ENCODE measurements at regions not wholly inside any gene's neighbourhood (a gene's known extent, or its start where the extent isn't known, plus 50 kb on each side); places are given as distances from the start of the nearest gene placed in this dataset.

DNA sequence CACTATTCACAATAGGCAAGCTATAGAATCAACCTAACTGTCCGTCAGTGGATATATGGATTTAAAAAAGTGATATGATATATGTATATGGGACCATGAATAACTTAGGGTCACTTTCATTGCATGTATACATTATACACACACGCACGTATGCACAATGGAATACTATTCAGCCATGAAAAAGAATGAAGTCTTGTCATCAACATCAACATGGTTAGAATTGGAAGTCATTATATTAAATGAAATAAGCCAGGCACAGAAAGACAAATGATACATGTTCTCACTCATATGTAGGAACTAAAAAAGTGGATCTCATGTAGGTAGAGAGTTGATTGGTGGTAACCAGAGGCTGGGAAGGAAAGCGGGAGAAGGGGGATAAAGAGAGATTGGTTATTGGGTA is 234.3 kb downstream of the VRK1 start:
- no peaks in the 10 kb centered on the region for H3K36me3 ChIP-seq (ENCODE audit: control insufficient read depth in 1 of 2, insufficient read depth in 2 of 2, low read length in 2 of 2)
- no peak overlapping the region for H3K9ac ChIP-seq (ENCODE audit: low read length)
- H3K79me1 ChIP-seq (ENCODE audit: low read length), result no peaks in the 10 kb centered on the region
- H2BK120ac ChIP-seq (ENCODE audit: insufficient read depth, low read length, poor library complexity), result no peak overlapping the region
- H3K4me3 ChIP-seq (ENCODE audit: low read depth, low read length), result no peak overlapping the region
- 100% methylated on average over 1 of the region's 4 CpGs for WGBS (ENCODE audit: extremely low coverage, insufficient coverage, insufficient read length)
- H4K91ac ChIP-seq (ENCODE audit: low read depth, low read length), result no peak overlapping the region
- H3K4me1 ChIP-seq (ENCODE audit: control insufficient read depth in 1 of 2, insufficient read depth in 2 of 2, low read length in 2 of 2), result peaks cover 0 to 6% of the 10 kb centered on the region in 2 experiments
- H3K79me2 ChIP-seq (ENCODE audit: control insufficient read depth, insufficient read depth, low read length, poor library complexity), result no peaks in the 10 kb centered on the region
- no peak overlapping the region for H3K14ac ChIP-seq (ENCODE audit: low read length)
- DNase-seq, result no peak
- H2AK5ac ChIP-seq (ENCODE audit: low read length), result no peak overlapping the region
- no peak overlapping the region for H3K4me2 ChIP-seq (ENCODE audit: low read length)
- no peak overlapping the region for H4K8ac ChIP-seq (ENCODE audit: low read depth, low read length)
- no peak overlapping the region for H3K4ac ChIP-seq (ENCODE audit: low read depth, low read length)
- no peak overlapping the region for H4K12ac ChIP-seq (ENCODE audit: low read depth, low read length)
- H2BK12ac ChIP-seq (ENCODE audit: low read length), result no peak overlapping the region
- peaks cover 15% of the 10 kb centered on the region for H3K27me3 ChIP-seq (ENCODE audit: insufficient read depth, low read length)
- no peak overlapping the region for H2AFZ ChIP-seq (ENCODE audit: insufficient read depth, low read length, poor library complexity)
- H3K27ac ChIP-seq (ENCODE audit: low read depth, low read length), result no peak overlapping the region
- H3K23ac ChIP-seq (ENCODE audit: low read length), result no peak overlapping the region
- H2BK5ac ChIP-seq (ENCODE audit: low read depth, low read length, poor library complexity), result no peak overlapping the region
- no peak overlapping the region for H3K18ac ChIP-seq (ENCODE audit: low read length)
- no peaks in the 10 kb centered on the region for H3K9me3 ChIP-seq (ENCODE audit: insufficient read depth, low read depth, low read length)

DNA sequence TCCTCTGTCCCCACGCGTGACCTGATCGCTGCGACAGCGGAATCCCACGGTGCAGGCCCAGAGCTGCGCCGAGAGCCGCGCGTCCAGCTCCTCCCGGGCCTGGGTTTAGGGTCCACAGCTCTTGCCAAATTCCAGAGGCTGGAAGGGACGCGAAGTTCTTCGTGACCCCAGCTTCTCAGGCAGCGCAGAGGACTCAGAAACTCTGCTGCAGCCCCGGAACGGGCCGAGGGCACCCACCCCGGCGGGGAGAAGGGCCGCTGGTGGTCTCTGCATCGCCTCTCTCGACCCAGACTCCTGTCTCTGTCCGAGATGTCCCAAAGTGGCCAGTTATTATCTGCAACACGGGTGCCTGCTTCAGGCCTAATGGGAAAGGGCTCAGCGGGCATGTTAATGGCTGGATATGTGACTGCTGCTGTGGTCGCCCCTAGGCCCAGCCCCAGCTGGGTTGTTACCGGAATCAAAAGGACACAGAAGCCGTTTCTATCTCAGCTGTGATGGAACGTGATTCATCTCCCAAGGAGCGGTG is 236.4 kb downstream of the VRK1 start:
- H4K91ac ChIP-seq (ENCODE audit: low read depth, low read length), result no peak overlapping the region
- no peaks in the 10 kb centered on the region for H3K79me1 ChIP-seq (ENCODE audit: low read length)
- H3K4me2 ChIP-seq (ENCODE audit: low read length), result peak overlapping the region; percentile 66
- no peaks in the 10 kb centered on the region for H3K36me3 ChIP-seq (ENCODE audit: control insufficient read depth in 1 of 2, insufficient read depth in 2 of 2, low read length in 2 of 2)
- no peak for DNase-seq
- no peak overlapping the region for H2BK5ac ChIP-seq (ENCODE audit: low read depth, low read length, poor library complexity)
- H3K79me2 ChIP-seq (ENCODE audit: control insufficient read depth, insufficient read depth, low read length, poor library complexity), result no peaks in the 10 kb centered on the region
- H3K27me3 ChIP-seq (ENCODE audit: insufficient read depth, low read length), result peaks cover 15% of the 10 kb centered on the region
- H4K12ac ChIP-seq (ENCODE audit: low read depth, low read length), result no peak overlapping the region
- H2BK12ac ChIP-seq (ENCODE audit: low read length), result no peak overlapping the region
- no peak overlapping the region for H3K27ac ChIP-seq (ENCODE audit: low read depth, low read length)
- H3K4ac ChIP-seq (ENCODE audit: low read depth, low read length), result no peak overlapping the region
- no peak overlapping the region for H3K9ac ChIP-seq (ENCODE audit: low read length)
- no peak overlapping the region for H2BK120ac ChIP-seq (ENCODE audit: insufficient read depth, low read length, poor library complexity)
- H3K23ac ChIP-seq (ENCODE audit: low read length), result no peak overlapping the region
- WGBS (ENCODE audit: extremely low coverage, insufficient coverage, insufficient read length), result no CpG with 5 or more reads among the region's 32 CpGs
- H3K4me1 ChIP-seq (ENCODE audit: control insufficient read depth in 1 of 2, insufficient read depth in 2 of 2, low read length in 2 of 2), result peaks cover 0 to 6% of the 10 kb centered on the region in 2 experiments
- peak overlapping the region; percentile 37 for H3K4me3 ChIP-seq (ENCODE audit: low read depth, low read length)
- no peak overlapping the region for H4K8ac ChIP-seq (ENCODE audit: low read depth, low read length)
- no peak overlapping the region for H2AK5ac ChIP-seq (ENCODE audit: low read length)
- no peak overlapping the region for H3K14ac ChIP-seq (ENCODE audit: low read length)
- H3K9me3 ChIP-seq (ENCODE audit: insufficient read depth, low read depth, low read length), result no peaks in the 10 kb centered on the region
- no peak overlapping the region for H3K18ac ChIP-seq (ENCODE audit: low read length)
- no peak overlapping the region for H2AFZ ChIP-seq (ENCODE audit: insufficient read depth, low read length, poor library complexity)

DNA sequence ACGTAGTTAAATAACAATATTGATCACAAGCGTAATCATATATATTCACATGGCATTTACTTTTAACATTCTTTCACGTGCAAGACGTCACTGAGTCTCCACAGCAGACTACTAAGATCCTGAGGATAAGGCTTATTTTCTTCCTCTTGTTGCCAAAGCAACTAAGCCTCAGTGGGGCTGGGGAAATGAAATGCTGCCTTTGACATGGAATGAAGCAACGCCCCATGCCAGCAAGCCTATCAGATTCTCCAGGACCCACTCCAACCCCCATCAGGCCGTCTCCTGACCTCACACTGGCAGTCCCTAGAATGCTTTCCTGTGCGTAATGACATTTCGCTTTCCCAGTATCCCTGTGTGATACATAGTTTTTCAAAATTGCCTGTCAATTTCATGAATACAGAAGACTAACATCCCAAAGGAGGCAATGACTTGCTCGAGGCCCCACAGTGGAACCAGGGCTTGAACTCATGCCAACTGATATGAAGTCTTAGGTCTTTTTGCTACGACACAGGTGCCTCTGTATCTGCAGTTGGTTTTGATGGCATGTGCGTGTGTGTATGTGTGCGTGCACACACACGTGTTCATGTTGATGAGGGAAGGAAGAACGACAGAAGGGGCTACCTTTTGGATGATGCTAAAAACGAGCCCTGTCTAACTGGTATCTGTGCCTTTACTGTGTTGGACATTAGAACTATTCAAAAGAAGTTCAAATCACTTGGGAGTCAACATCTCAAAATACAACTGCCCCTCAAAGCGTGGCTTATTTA is 239.1 kb downstream of the VRK1 start:
- no peak overlapping the region for H2AFZ ChIP-seq (ENCODE audit: insufficient read depth, low read length, poor library complexity)
- H3K36me3 ChIP-seq (ENCODE audit: control insufficient read depth in 1 of 2, insufficient read depth in 2 of 2, low read length in 2 of 2), result no peaks in the 10 kb centered on the region
- H3K9me3 ChIP-seq (ENCODE audit: insufficient read depth, low read depth, low read length), result no peaks in the 10 kb centered on the region
- peaks cover 15% of the 10 kb centered on the region for H3K27me3 ChIP-seq (ENCODE audit: insufficient read depth, low read length)
- no peak overlapping the region for H4K12ac ChIP-seq (ENCODE audit: low read depth, low read length)
- no peak overlapping the region for H2AK5ac ChIP-seq (ENCODE audit: low read length)
- H3K4ac ChIP-seq (ENCODE audit: low read depth, low read length), result no peak overlapping the region
- peaks cover 0 to 6% of the 10 kb centered on the region in 2 experiments for H3K4me1 ChIP-seq (ENCODE audit: control insufficient read depth in 1 of 2, insufficient read depth in 2 of 2, low read length in 2 of 2)
- no peak overlapping the region for H3K23ac ChIP-seq (ENCODE audit: low read length)
- no CpG with 5 or more reads among the region's 16 CpGs for WGBS (ENCODE audit: extremely low coverage, insufficient coverage, insufficient read length)
- no peak overlapping the region for H4K8ac ChIP-seq (ENCODE audit: low read depth, low read length)
- H3K9ac ChIP-seq (ENCODE audit: low read length), result no peak overlapping the region
- DNase-seq, result no peak
- H2BK120ac ChIP-seq (ENCODE audit: insufficient read depth, low read length, poor library complexity), result no peak overlapping the region
- no peaks in the 10 kb centered on the region for H3K79me1 ChIP-seq (ENCODE audit: low read length)
- H3K4me3 ChIP-seq (ENCODE audit: low read depth, low read length), result no peak overlapping the region
- no peak overlapping the region for H3K14ac ChIP-seq (ENCODE audit: low read length)
- H3K4me2 ChIP-seq (ENCODE audit: low read length), result no peak overlapping the region
- no peak overlapping the region for H3K18ac ChIP-seq (ENCODE audit: low read length)
- H3K79me2 ChIP-seq (ENCODE audit: control insufficient read depth, insufficient read depth, low read length, poor library complexity), result no peaks in the 10 kb centered on the region
- H4K91ac ChIP-seq (ENCODE audit: low read depth, low read length), result no peak overlapping the region
- H2BK12ac ChIP-seq (ENCODE audit: low read length), result no peak overlapping the region
- no peak overlapping the region for H2BK5ac ChIP-seq (ENCODE audit: low read depth, low read length, poor library complexity)
- H3K27ac ChIP-seq (ENCODE audit: low read depth, low read length), result no peak overlapping the region

DNA sequence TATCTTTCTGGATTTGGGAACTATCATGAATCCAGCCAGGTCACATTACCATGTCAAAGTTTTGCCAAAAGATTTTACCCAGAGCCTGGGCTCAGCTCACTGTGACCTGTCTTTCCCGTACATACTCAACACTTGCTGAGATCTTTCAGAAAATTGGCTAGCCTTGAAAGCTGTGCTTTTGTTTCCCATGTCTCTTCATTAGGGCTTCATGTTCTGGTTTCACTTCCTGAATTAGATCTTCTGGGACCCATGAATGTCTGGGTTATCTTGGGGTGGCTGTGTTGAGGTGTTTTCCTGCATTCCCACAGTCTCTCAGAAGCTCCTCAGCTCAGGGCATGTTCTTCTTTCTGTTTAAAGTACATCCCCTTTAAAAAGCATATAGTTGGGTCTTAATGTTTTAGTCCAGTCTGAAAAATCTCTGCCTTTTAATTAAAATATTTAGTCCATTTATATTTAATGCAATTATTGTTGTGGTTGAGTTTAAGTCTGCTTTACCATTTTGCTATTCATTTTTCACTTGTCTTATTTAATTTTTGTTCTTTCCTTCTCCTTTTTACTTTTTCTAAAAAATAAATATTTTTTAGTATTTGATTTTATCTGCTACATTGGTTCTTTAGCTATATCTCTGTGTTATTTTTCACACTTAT is 242.7 kb downstream of the VRK1 start:
- Histone ChIP-seq H2BK12ac (ENCODE audit: low read length) (no peak overlapping the region), H2AK5ac (ENCODE audit: low read length) (no peak overlapping the region), H3K27me3 (ENCODE audit: insufficient read depth, low read length) (no peaks in the 10 kb centered on the region), H3K4me3 (ENCODE audit: low read depth, low read length) (no peak overlapping the region), H2BK5ac (ENCODE audit: low read depth, low read length, poor library complexity) (no peak overlapping the region), H4K91ac (ENCODE audit: low read depth, low read length) (no peak overlapping the region), H4K12ac (ENCODE audit: low read depth, low read length) (no peak overlapping the region), H3K9ac (ENCODE audit: low read length) (no peak overlapping the region), H3K18ac (ENCODE audit: low read length) (no peak overlapping the region), H3K4ac (ENCODE audit: low read depth, low read length) (no peak overlapping the region), H2AFZ (ENCODE audit: insufficient read depth, low read length, poor library complexity) (no peak overlapping the region), H3K4me1 (ENCODE audit: control insufficient read depth in 1 of 2, insufficient read depth in 2 of 2, low read length in 2 of 2) (no peaks in the 10 kb centered on the region), H3K23ac (ENCODE audit: low read length) (no peak overlapping the region), H2BK120ac (ENCODE audit: insufficient read depth, low read length, poor library complexity) (no peak overlapping the region), H4K8ac (ENCODE audit: low read depth, low read length) (no peak overlapping the region), H3K9me3 (ENCODE audit: insufficient read depth, low read depth, low read length) (no peaks in the 10 kb centered on the region), H3K79me2 (ENCODE audit: control insufficient read depth, insufficient read depth, low read length, poor library complexity) (no peaks in the 10 kb centered on the region), H3K4me2 (ENCODE audit: low read length) (no peak overlapping the region), H3K79me1 (ENCODE audit: low read length) (no peaks in the 10 kb centered on the region), H3K36me3 (ENCODE audit: control insufficient read depth in 1 of 2, insufficient read depth in 2 of 2, low read length in 2 of 2) (no peaks in the 10 kb centered on the region), H3K27ac (ENCODE audit: low read depth, low read length) (no peak overlapping the region), H3K14ac (ENCODE audit: low read length) (no peak overlapping the region)
- DNase-seq, result no peak
- WGBS (ENCODE audit: extremely low coverage, insufficient coverage, insufficient read length), result no CpG with 5 or more reads among the region's 1 CpG
